Endothelial cell (in vitro differentiated cells): ENCODE measurements at regions not wholly inside any gene's neighbourhood (a gene's known extent, or its start where the extent isn't known, plus 50 kb on each side); places are given as distances from the start of the nearest gene placed in this dataset.

Source experiments
- DNase-seq: peaks from one replicate; pipeline ENCODE4 v3.0.0; 2021; ENCODE audit warnings: low spot score
- H3K27ac Mint-ChIP-seq: one replicate; pipeline ENCODE4 v1.8.0; 2021; ENCODE audit warnings: mixed read lengths, inconsistent platforms; ENCODE audit not compliant: unreplicated experiment
- H3K27me3 Mint-ChIP-seq: one replicate; pipeline ENCODE4 v1.8.0; 2021; ENCODE audit warnings: mild to moderate bottlenecking, moderate library complexity, mixed read lengths, inconsistent platforms; ENCODE audit not compliant: unreplicated experiment
- H3K36me3 Mint-ChIP-seq: one replicate; pipeline ENCODE4 v1.8.0; 2021; ENCODE audit warnings: mild to moderate bottlenecking, low read depth, mixed read lengths, inconsistent platforms; ENCODE audit not compliant: unreplicated experiment
- H3K4me1 Mint-ChIP-seq: one replicate; pipeline ENCODE4 v1.8.0; 2021; ENCODE audit warnings: mild to moderate bottlenecking, mixed read lengths, inconsistent platforms; ENCODE audit not compliant: unreplicated experiment
- H3K4me3 Mint-ChIP-seq: one replicate; pipeline ENCODE4 v1.8.0; 2021; ENCODE audit warnings: mild to moderate bottlenecking, mixed read lengths, inconsistent platforms; ENCODE audit not compliant: unreplicated experiment
- H3K9me3 Mint-ChIP-seq: one replicate; pipeline ENCODE4 v1.8.0; 2021; ENCODE audit warnings: mixed read lengths, inconsistent platforms; ENCODE audit not compliant: unreplicated experiment
- CTCF ChIP-seq: fragments of 200-600 bp; sonication (generic); IDR thresholded peaks from one replicate; pipeline ENCODE4 v1.5.0; 2021; ENCODE audit warnings: antibody characterized with exemption; ENCODE audit not compliant: unreplicated experiment

GRCh38 chr13:107097916-107098315 is 530.0 kb upstream of the ARGLU1 start:
- Mint-ChIP-seq H3K9me3 (no peaks in the 10 kb centered on the region), H3K27ac (no peak overlapping the region), H3K4me1 (peaks cover 8% of the 10 kb centered on the region), H3K4me3 (no peak overlapping the region), H3K27me3 (no peaks in the 10 kb centered on the region), H3K36me3 (no peaks in the 10 kb centered on the region)
- DNase-seq, result no peak
- no peak for TF ChIP-seq CTCF

GRCh38 chr13:107095876-107096275 is 527.9 kb upstream of the ARGLU1 start:
- Mint-ChIP-seq H3K9me3 (no peaks in the 10 kb centered on the region), H3K4me1 (peaks cover 8% of the 10 kb centered on the region), H3K4me3 (no peak overlapping the region), H3K36me3 (no peaks in the 10 kb centered on the region), H3K27me3 (no peaks in the 10 kb centered on the region), H3K27ac (no peak overlapping the region)
- no peak for DNase-seq
- no peak for TF ChIP-seq CTCF

- Mint-ChIP-seq H3K36me3 (no peaks in the 10 kb centered on the region), H3K9me3 (no peaks in the 10 kb centered on the region), H3K27me3 (no peaks in the 10 kb centered on the region), H3K4me3 (no peak overlapping the region), H3K4me1 (peaks cover 8% of the 10 kb centered on the region), H3K27ac (no peak overlapping the region)
- TF ChIP-seq CTCF, result no peak
- DNase-seq, result no peak
These were observed 523.9 kb upstream of the ARGLU1 start for GRCh38 chr13:107091861-107092260.

- Mint-ChIP-seq H3K27me3 (no peaks in the 10 kb centered on the region), H3K4me3 (no peak overlapping the region), H3K9me3 (no peaks in the 10 kb centered on the region), H3K27ac (no peak overlapping the region), H3K36me3 (no peaks in the 10 kb centered on the region), H3K4me1 (peaks cover 8% of the 10 kb centered on the region)
- DNase-seq, result no peak
- no peak for TF ChIP-seq CTCF
These were observed 523.5 kb upstream of the ARGLU1 start for GRCh38 chr13:107091428-107091827.

GRCh38 chr13:107088061-107088460 is 520.1 kb upstream of the ARGLU1 start:
- H3K4me1 Mint-ChIP-seq, result no peaks in the 10 kb centered on the region
- no peaks in the 10 kb centered on the region for H3K9me3 Mint-ChIP-seq
- no peak overlapping the region for H3K27ac Mint-ChIP-seq
- no peaks in the 10 kb centered on the region for H3K27me3 Mint-ChIP-seq
- H3K4me3 Mint-ChIP-seq, result no peak overlapping the region
- H3K36me3 Mint-ChIP-seq, result no peaks in the 10 kb centered on the region
- TF ChIP-seq CTCF, result no peak
- no peak for DNase-seq
